Liver (tissue), 7 donors: ENCODE measurements at regions not wholly inside any gene's neighbourhood (a gene's known extent, or its start where the extent isn't known, plus 50 kb on each side); places are given as distances from the start of the nearest gene placed in this dataset.

Source experiments
- DNase-seq: peaks from one replicate; pipeline ENCODE4 v3.0.0-alpha.2; 2017; ENCODE audit warnings: low spot score
- H3K27ac ChIP-seq, 2 donors: one replicate each; pipeline ENCODE4 v1.7.0; 2013; ENCODE audit warnings: inconsistent platforms in 2 of 2, low read length in 2 of 2, control low read depth in 1 of 2, low read depth in 1 of 2, mild to moderate bottlenecking in 1 of 2
- H3K27me3 ChIP-seq, 4 donors: one replicate each; pipeline versions ENCODE4 v1.6.1 to v1.7.0; 2013; ENCODE audit warnings: low read length in 3 of 4, inconsistent platforms in 1 of 4, mild to moderate bottlenecking in 1 of 4, moderate library complexity in 1 of 4; ENCODE audit not compliant: control insufficient read depth in 4 of 4, insufficient read depth in 4 of 4
- H3K36me3 ChIP-seq, 4 donors: one replicate each; pipeline versions ENCODE4 v1.6.1 to v1.7.0; 2013; ENCODE audit warnings: low read length in 3 of 4, mild to moderate bottlenecking in 3 of 4, low read depth in 1 of 4, moderate library complexity in 1 of 4; ENCODE audit not compliant: control insufficient read depth in 4 of 4, insufficient read depth in 3 of 4
- H3K4me1 ChIP-seq, 4 donors: one replicate each; pipeline versions ENCODE4 v1.6.1 to v1.7.0; 2013; ENCODE audit warnings: low read length in 3 of 4, mild to moderate bottlenecking in 3 of 4, moderate library complexity in 1 of 4; ENCODE audit not compliant: control insufficient read depth in 4 of 4, insufficient read depth in 4 of 4
- H3K4me3 ChIP-seq, 3 donors: one replicate each; pipeline versions ENCODE4 v1.6.1 to v1.7.0; 2013; ENCODE audit warnings: low read length in 3 of 3, control low read depth in 1 of 3, low read depth in 1 of 3, mild to moderate bottlenecking in 1 of 3
- H3K9ac ChIP-seq, 2 donors: one replicate each; pipeline ENCODE4 v1.7.0; 2013; ENCODE audit warnings: low read length in 2 of 2, mild to moderate bottlenecking in 2 of 2, moderate library complexity in 2 of 2, control low read depth in 1 of 2, low read depth in 1 of 2
- H3K9me3 ChIP-seq, 4 donors: one replicate each; pipeline versions ENCODE4 v1.6.1 to v1.7.0; 2013; ENCODE audit warnings: low read length in 3 of 4; ENCODE audit not compliant: control insufficient read depth in 4 of 4
- ATF3 ChIP-seq: IDR thresholded peaks from 2 replicates; pipeline ENCODE4 v1.6.1; 2016; ENCODE audit warnings: antibody characterized with exemption
- EGR1 ChIP-seq, 2 donors: IDR thresholded peaks; 2 replicates each; pipeline ENCODE4 v1.6.1; 2016 to 2018; ENCODE audit warnings: antibody characterized with exemption in 2 of 2, low read depth in 2 of 2
- FOXA1 ChIP-seq: IDR thresholded peaks from 2 replicates; pipeline ENCODE4 v1.6.1; 2016; ENCODE audit warnings: antibody characterized with exemption
- GABPA ChIP-seq, 2 donors: IDR thresholded peaks in 1 of 2; conservative IDR thresholded peaks in 1 of 2; 2 replicates each; pipeline ENCODE4 v1.6.1; 2016; ENCODE audit warnings: antibody characterized with exemption in 2 of 2, mild to moderate bottlenecking in 1 of 2, moderate library complexity in 1 of 2
- HNF4A ChIP-seq, 2 donors: conservative IDR thresholded peaks; 2 replicates each; pipeline ENCODE4 v1.6.1; 2016; ENCODE audit warnings: antibody characterized with exemption in 2 of 2, mild to moderate bottlenecking in 2 of 2
- HNF4G ChIP-seq: IDR thresholded peaks from 2 replicates; pipeline ENCODE4 v1.6.1; 2016; ENCODE audit warnings: antibody characterized with exemption
- JUND ChIP-seq, 2 donors: IDR thresholded peaks; 2 replicates each; pipeline ENCODE4 v1.6.1; 2016; ENCODE audit warnings: antibody characterized with exemption in 2 of 2
- MAX ChIP-seq: IDR thresholded peaks from 2 replicates; pipeline ENCODE4 v1.6.1; 2016; ENCODE audit warnings: antibody characterized with exemption
- NR2F2 ChIP-seq: IDR thresholded peaks from 2 replicates; pipeline ENCODE4 v1.6.1; 2016; ENCODE audit warnings: antibody characterized with exemption
- RAD21 ChIP-seq, 2 donors: IDR thresholded peaks; 2 replicates each; pipeline ENCODE4 v1.6.1; 2016; ENCODE audit warnings: antibody characterized with exemption in 2 of 2, mild to moderate bottlenecking in 2 of 2
- REST ChIP-seq: IDR thresholded peaks from 2 replicates; pipeline ENCODE4 v1.6.1; 2016; ENCODE audit warnings: antibody characterized with exemption, mild to moderate bottlenecking
- RXRA ChIP-seq, 2 donors: IDR thresholded peaks; 2 replicates each; pipeline ENCODE4 v1.6.1; 2017 to 2018; ENCODE audit warnings: antibody characterized with exemption in 2 of 2, mild to moderate bottlenecking in 1 of 2
- SP1 ChIP-seq: IDR thresholded peaks from 2 replicates; pipeline ENCODE4 v1.6.1; 2018; ENCODE audit warnings: antibody characterized with exemption, mild to moderate bottlenecking
- TAF1 ChIP-seq: conservative IDR thresholded peaks from 2 replicates; pipeline ENCODE4 v1.6.1; 2016; ENCODE audit warnings: antibody characterized with exemption, mild to moderate bottlenecking
- YY1 ChIP-seq: IDR thresholded peaks from 2 replicates; pipeline ENCODE4 v1.6.1; 2016; ENCODE audit warnings: antibody characterized with exemption, mild to moderate bottlenecking
- ZBTB33 ChIP-seq: IDR thresholded peaks from 2 replicates; pipeline ENCODE4 v1.6.1; 2016; ENCODE audit warnings: antibody characterized with exemption
- WGBS: extraction: QIAGEN DNeasy Blood & Tissue Kit; methylation state at CpG from one replicate; pipeline ENCODE4 v1.1.7; 2013; 5-methylcytosine and 5-hydroxymethylcytosine counted together
- donor health status: healthy.
- donor health status: healthy.
- donor health status: healthy.
- donor health status: healthy.

- H3K27me3 ChIP-seq: no peaks in the 10 kb centered on the region
- no peak for DNase-seq
- no peak overlapping the region for H3K27ac ChIP-seq
- H3K36me3 ChIP-seq: no peaks in the 10 kb centered on the region
- no peak overlapping the region for H3K9ac ChIP-seq
- WGBS: 79% methylated on average over 1 of the region's 1 CpG
- TF ChIP-seq HNF4G (no peak), GABPA (IDR thresholded peaks at IDR 0.05 in 1 of 2, conservative IDR thresholded peaks at IDR 0.05 in 1 of 2) (no peak), JUND (IDR thresholded peaks at IDR 0.05) (no peak), RAD21 (IDR thresholded peaks at IDR 0.05) (no peak), HNF4A (conservative IDR thresholded peaks at IDR 0.05) (no peak), TAF1 (no peak), SP1 (no peak), YY1 (no peak), EGR1 (IDR thresholded peaks at IDR 0.05; ENCODE audit: low read depth in 2 of 2) (no peak), MAX (no peak), NR2F2 (no peak), FOXA1 (no peak), REST (no peak), ATF3 (no peak)
- H3K9me3 ChIP-seq: no peaks in the 10 kb centered on the region
- no peak overlapping the region for H3K4me3 ChIP-seq
- H3K4me1 ChIP-seq: no peaks in the 10 kb centered on the region
Observed at GRCh38 chr9:84152204-84152603, 171.6 kb downstream of the RMI1 start.

GRCh38 chr9:84153885-84154284, 173.3 kb downstream of the RMI1 start:
- TF ChIP-seq RAD21 (IDR thresholded peaks at IDR 0.05) (no peak), ZBTB33 (no peak), FOXA1 (no peak), YY1 (no peak), SP1 (no peak), NR2F2 (no peak), RXRA (IDR thresholded peaks at IDR 0.05) (no peak), TAF1 (no peak), HNF4A (conservative IDR thresholded peaks at IDR 0.05) (no peak), HNF4G (no peak)
- no peak for DNase-seq
- Histone ChIP-seq H3K9ac (no peak overlapping the region), H3K4me3 (no peak overlapping the region), H3K36me3 (no peaks in the 10 kb centered on the region), H3K4me1 (peaks cover 0 to 5% (median under 1%) of the 10 kb centered on the region in 4 donors), H3K27ac (no peak overlapping the region), H3K27me3 (no peaks in the 10 kb centered on the region), H3K9me3 (no peaks in the 10 kb centered on the region)
- WGBS: 47% methylated on average over 1 of the region's 1 CpG
